Esophagus squamous epithelium (tissue), 4 donors: ENCODE measurements at regions not wholly inside any gene's neighbourhood (a gene's known extent, or its start where the extent isn't known, plus 50 kb on each side); places are given as distances from the start of the nearest gene placed in this dataset.

Experiments used
- POLR2A ChIP-seq, 4 donors: fragments of 450-650 bp; IDR thresholded peaks; one replicate each; pipeline ENCODE4 v1.6.1; 2017; ENCODE audit warnings: antibody characterized with exemption in 4 of 4, mild to moderate bottlenecking in 4 of 4, moderate library complexity in 3 of 4
- TF ChIP-seq, protein P1 (sequence below), 6 experiments: fragments of 450-650 bp in 4 of 6; fragments of 200-600 bp in 2 of 6; sonication (generic) in 2 of 6; IDR thresholded peaks; one replicate each; pipeline ENCODE4 v1.5.1; 2016 to 2019; ENCODE audit warnings: antibody characterized with exemption in 6 of 6, mild to moderate bottlenecking in 4 of 6, moderate library complexity in 4 of 6

DNA sequence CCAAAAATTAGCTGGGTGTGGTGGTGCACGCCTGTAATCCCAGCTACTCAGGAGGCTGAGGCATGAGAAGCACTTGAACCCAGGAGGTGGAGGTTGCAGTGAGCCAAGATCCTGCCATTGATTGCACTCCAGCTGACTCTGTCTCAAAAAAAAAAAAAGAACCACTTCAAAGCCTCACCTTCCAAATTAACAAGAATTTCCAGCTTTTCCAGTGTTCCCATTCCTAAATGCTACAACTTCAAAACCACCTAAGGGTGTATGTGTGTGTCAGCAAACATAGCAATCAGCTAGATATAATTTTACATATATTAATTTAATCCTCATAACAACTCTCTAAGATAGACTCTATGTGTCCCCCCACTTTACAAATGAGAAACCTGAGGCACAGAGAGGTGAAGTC lies 512.5 kb upstream of the PROK2 start:
- TF ChIP-seq, protein P1, sequence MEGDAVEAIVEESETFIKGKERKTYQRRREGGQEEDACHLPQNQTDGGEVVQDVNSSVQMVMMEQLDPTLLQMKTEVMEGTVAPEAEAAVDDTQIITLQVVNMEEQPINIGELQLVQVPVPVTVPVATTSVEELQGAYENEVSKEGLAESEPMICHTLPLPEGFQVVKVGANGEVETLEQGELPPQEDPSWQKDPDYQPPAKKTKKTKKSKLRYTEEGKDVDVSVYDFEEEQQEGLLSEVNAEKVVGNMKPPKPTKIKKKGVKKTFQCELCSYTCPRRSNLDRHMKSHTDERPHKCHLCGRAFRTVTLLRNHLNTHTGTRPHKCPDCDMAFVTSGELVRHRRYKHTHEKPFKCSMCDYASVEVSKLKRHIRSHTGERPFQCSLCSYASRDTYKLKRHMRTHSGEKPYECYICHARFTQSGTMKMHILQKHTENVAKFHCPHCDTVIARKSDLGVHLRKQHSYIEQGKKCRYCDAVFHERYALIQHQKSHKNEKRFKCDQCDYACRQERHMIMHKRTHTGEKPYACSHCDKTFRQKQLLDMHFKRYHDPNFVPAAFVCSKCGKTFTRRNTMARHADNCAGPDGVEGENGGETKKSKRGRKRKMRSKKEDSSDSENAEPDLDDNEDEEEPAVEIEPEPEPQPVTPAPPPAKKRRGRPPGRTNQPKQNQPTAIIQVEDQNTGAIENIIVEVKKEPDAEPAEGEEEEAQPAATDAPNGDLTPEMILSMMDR (IDR thresholded peaks at IDR 0.05), result no peak
- TF ChIP-seq POLR2A (IDR thresholded peaks at IDR 0.05), result no peak
